ENCODE measurements at regions not wholly inside any gene's neighbourhood (a gene's known extent, or its start where the extent isn't known, plus 50 kb on each side); places are given as distances from the start of the nearest gene placed in this dataset.

DNA sequence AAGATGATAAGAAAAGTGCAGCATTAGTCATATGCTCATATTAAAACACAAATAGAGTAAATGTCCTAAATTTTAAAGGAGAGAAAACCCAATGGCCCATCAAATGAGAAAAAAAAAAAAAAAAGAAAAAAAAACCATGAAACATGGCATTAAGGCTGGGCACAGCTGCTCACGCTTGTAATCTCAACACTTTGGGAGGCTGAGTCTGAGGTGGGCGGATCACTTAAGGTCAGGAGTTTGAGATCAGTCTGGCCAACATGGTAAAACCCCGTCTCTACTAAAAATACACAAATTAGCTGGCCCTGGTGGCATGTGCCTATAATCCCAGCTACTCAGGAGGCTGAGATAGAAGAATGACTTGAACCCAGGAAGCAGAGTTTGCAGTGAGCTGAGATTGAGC lies 515.5 kb upstream of the ANO3 start:
- TF ChIP-seq EZH2 (IDR thresholded peaks at IDR 0.05; ENCODE audit: insufficient read depth, poor library complexity, severe bottlenecking): no peak
- TF ChIP-seq EZH2phosphoT487 (IDR thresholded peaks at IDR 0.05; ENCODE audit: insufficient read depth, low read depth): no peak

All from GM23248 (cell line).